ENCODE measurements at regions not wholly inside any gene's neighbourhood (a gene's known extent, or its start where the extent isn't known, plus 50 kb on each side); places are given as distances from the start of the nearest gene placed in this dataset.
A peak's percentile ranks its signal among the peaks of the same experiment; 100 is the strongest.
"Not testable (repeated sequence)": the region's sequence is repeated elsewhere in the genome, so short reads cannot be mapped to it uniquely, and the experiment has no call there.

DNA sequence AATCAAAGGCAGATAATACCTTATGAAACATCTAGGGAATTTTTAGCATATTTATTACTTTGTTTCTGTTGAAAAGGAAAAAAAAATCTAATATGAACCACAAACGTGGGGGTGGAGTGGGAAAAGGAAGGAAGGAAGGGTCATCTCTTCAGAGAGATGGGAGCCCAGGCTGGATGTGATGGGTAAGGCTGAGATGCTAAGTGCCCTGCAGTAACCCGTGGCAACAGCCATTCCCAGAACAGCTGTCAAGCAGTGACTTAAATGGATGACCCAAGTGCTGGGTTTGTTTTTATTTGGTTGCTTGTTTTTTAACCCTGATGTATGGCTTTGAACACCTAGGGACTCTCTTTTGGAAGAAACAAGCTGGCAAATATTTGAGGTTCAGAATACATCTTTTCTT, 50.7 kb upstream of the KLF7 start:
- no peak for DNase-seq

DNA sequence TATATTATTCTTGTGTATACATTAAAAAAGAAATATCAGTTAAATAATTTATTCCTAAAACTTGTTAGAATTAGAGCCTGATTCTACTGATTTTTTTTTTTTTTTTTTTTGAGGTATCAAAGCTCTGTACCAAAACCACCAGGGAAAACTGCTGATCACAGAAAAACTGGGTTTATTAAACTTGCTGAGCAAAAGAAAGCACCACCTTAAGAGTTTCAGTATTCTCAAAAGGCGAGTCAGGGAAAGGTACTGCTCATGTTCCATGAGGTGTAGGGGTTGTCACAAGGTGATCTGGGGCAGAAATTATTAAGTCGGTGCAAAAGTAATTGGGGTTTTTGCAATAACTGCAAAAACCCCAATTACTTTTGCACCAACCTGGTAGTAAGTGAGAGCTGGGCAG, 51.7 kb upstream of the KLF7 start:
- DNase-seq: no peak

DNA sequence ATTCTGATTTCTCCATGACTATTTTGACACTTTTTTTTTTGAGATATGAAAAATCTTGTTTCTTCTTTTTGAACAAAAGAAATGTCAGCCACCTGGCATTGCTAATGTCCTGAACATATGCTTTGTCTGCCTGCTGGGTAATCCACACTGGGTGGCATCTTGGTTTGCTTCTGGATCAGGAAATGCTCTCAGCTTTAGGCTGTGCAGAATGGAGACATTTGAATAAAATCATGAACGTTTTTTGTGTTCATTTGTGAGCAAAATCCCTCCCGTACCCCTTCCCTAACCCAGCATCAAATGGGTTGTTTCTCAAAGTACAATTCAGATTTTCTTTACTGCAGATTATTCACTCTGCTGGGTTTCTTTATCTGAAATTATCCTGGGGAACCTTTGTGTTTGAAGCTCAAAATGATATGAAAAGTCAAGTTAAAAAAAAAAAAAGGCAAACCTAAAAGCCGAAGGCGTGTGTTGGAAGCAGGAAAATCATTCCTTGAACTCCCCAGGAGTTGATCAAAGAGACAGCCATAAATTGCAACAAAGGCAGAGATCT, 53.4 kb upstream of the KLF7 start:
- no peak for DNase-seq

DNA sequence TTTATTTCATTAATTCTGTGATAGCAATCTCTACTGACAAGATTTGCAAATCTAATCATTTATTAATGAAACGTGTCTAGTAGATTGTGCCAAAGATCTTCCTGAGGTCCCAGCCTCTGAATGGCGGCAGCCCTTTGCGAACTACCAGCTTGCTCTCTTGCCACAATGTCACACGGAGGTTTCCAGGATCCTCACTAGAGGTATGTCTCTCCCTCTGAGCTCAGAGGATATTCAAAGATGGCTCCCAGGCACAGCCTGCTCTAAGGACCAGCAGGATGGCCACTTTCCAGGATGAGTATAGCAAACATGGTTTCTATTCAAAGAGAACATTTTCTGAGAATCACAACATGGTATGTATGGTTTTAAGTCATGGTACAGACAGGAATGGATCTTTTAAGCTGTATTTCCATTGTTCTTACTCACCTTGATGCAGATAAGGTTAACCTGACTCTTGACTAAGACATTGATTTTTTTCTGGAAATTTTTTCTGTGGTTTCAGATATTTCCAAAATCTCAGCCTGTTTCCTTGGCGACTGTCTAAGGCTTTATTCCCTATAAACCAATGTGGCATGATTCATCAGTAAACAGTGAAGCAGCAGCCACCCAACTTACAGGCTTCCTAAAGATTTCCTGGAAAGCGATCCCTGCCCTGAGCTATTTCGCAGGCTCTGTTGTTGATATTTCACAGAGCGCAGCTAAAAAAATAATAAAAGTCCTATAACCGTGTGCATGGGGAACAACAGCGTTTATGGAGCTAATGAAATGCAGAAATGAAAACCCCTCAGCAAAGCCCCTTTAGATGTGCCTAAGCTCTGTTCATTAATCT, 54.1 kb upstream of the KLF7 start:
- no peak for DNase-seq

DNA sequence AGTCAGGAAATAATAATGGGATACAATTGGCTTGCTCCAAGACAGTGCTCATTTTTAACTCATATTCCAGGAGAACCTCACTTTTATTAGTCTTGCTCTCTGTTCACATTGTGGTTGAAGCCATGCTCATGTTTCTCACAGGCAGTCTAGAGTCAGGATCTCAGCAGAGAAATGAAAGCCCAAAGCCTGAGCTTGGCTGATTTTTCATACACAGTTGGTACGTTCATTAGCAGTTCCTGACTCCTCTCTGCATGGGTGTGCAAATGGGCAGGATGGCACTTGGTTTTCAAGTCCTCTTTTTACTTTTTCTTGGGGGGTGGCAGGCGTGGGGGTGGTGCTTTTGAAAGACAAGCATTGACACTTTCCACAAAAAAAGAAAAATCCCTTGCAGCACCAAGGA, 56.0 kb upstream of the KLF7 start:
- no peak for DNase-seq

DNA sequence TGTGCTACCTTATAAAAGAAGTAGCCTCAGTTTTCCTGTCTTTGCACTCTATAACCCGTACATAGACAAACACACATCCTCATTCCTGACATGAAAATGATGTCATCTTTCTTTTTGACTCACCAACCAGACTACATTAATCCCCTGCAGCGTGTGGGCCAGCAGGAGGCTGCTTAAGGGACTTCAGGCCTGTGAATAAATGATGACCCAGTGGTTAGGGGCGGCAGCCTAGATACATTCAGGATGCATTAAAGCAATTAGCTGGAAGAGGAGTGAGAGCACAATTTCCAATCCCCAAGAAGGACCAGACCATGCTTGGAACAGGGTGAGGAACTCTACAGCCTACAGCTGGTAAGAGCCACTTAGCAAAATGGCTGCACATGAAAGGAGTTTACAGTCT, 57.3 kb upstream of the KLF7 start:
- DNase-seq: no peak

DNA sequence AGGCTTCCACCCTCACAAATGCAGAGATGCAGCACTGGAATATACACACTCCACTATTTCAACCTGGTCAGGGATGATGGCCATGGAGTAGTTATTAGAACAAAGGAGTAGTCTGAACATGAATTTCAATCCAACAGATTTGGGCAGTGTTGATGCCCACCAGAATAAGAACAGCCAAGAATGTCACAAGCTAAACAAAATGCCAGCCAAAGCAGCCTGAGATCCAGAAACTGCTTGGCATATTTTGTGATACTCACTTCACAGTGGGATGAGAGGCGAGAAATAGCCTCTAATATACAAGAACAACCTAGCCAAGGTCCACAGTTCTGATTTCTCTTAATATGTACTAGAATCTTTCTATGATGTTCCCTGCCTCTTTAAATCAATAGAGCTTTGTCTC, 58.6 kb upstream of the KLF7 start:
- no peak for DNase-seq

DNA sequence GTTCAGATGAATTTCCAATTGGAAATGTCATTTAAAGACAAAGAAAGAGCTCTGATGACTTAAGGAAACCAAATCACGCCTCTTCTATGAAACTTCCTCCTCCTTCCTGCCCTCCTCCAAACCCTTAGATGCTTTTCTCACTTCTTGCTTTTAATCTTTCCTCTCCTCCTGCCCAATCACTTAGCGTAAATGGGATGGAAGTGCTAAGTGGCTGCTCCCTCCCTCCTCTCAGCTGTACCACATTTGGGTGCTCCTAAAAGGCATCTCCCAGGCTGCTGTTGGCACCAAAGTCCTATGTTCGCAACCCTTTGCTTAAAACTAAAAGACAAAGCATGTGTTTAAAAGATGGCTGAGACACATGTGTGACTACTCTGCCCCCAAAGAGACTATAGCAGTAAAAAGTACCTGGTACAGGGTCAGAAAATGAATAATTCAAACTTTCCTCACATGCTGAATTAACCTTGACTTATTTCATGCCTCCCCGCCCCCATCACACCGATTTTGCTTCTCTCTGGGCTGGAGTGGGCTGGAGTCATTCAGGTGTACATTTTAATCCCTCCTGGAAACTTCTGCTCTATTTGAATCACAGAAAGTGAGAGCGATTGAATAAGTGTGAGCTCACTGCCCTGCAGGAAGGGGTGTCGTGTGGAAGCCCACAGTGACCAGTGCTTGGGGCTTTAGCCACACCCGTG, 59.2 kb upstream of the KLF7 start:
- no peak for DNase-seq

DNA sequence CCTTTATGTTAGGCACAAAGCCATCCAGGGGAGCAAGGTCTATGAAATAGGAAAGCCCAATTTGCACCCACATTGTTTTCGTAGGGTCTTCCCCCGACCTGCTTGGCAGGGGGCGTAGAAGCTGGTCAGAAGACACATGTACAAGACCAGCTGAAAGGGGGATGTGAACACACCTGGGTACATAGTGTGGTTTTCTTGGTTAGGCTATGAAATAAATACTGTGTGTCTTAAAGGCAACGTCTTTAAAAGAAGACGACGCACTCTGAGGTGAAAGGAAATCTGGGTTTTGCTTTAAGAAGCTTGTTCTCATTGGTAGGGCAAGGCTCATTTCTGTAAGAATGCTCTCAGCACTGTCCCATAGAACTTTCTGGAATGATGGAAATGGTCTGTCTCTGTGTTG, 60.0 kb upstream of the KLF7 start:
- no peak for DNase-seq

DNA sequence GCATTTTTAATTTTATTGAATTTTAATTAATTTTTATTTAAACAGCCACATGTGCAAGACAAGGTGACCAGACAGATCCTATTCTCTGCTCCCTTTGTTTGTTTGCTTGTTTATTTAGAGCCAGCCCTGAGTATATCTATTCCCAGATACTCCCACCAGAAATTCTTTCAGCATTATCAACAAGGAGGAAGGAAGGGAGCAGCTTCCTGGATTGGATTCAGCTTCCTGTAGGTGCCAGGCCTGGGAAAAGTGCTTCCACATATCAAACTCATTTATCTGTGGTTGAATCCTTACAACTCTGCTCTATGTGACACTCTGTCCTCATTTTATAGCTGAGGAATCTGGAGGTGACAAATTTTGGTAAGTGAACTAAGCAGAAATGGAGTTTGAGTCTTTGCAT, 60.5 kb upstream of the KLF7 start:
- DNase-seq: no peak

DNA sequence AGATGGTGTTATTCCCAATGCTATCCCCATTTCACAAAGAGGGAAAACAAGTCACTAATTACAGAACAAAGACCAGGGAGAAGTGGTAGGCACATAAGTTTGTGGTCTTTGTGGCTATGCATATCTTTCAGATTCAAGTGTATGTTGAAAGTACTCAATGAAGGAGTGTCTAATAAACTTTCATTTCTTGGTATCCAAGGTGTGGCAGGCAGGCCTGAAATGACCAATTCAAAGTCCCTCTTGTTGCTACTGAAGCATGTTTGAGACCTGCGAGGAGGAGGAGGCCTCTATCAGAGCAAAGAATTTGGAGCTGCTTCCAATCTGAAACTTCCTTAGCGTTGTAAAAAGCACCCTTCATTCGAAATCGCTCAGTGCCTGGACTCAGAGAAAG, 60.9 kb upstream of the KLF7 start:
- DNase-seq: no peak

DNA sequence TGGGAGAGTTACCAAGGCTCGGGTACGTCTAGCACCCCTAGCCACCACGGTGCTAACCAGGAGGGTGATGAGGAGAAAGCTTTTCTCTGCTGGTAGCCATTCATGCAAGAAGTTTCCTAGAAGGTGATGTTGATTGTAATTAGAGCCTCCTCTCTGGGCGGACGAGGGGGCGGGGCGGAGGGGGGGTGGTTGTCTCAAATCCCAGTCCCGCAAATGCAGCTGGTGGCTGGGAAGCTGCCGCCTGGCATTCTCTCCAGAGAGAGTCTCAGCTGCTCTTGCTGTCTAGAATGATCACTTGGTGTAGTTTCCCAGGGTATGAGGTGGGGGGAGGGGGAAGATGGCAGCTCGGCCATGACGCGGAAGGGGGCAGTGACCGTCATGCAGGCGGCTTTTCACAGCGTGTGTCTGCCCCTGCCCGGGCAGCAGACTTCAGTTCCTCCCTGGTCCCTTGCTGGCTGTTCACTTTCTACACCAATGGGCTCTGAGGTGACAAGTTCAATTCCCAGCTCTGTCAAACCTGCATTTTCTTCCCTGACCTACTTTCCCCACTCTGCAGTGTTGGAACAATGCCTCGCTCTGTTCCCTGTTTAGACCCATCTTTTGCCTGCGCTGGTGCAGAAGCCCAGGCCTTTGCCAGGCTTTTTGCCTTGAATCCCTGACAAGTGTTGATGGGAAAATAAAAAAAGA, 61.5 kb upstream of the KLF7 start:
- DNase-seq: peak; percentile 82

DNA sequence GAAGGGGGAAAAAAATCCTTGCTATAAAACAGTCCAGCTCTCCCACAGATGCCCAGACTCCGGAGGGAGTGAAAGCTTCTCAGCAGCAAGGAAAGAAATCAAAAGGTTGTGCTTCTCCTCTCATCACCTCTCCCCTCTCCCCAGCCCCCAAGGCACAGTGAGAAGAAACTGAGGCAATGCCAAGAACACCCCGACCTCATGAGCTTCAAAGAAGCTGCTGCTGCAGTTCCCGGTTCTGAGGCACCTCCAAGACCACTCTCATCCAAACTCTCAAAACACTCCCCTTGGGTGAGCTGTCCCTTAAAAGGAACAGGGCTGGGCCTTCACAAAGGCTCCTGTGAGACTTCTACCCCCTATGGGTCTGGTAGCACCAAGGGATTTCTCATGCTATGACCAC, 62.0 kb upstream of the KLF7 start:
- no peak for DNase-seq

DNA sequence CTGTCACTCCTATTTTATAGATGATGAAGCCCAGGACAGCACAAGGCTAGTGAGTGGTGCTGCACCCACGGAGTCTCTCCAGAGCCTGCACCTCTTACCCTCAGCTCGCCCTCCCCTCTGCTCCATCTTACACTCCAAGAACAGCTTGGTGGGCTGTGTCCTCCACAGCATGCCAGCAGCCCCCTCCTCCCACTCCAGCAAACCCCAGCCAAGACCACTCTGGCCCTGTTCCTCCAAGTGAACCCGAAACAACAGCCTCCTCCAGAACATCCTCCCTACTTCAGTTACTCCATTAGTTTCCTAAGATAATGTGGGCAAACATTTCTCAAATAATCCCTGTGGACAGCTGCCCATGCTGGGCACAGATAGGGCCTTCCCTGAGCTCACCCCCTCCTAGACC, 62.7 kb upstream of the KLF7 start:
- no peak for DNase-seq

DNA sequence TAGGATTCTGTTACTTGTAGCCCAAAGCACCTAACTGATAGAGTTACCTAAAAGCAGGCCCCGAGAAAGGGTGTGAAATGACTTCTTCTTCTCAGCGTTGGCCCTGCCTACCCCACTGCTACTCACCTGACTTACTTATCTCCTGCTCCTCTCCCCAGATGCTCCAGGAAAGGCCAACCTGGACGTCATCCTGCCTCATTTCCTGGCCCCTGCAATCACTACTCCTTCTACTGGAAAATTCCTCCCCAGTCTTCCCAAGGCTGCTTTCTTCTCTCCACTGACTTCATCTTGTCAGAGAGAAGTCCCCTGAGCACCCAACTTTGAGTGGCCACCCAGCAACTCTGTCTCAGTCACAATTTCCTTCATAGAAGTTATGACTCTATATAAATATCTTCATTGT, 63.4 kb upstream of the KLF7 start:
- DNase-seq: no peak

DNA sequence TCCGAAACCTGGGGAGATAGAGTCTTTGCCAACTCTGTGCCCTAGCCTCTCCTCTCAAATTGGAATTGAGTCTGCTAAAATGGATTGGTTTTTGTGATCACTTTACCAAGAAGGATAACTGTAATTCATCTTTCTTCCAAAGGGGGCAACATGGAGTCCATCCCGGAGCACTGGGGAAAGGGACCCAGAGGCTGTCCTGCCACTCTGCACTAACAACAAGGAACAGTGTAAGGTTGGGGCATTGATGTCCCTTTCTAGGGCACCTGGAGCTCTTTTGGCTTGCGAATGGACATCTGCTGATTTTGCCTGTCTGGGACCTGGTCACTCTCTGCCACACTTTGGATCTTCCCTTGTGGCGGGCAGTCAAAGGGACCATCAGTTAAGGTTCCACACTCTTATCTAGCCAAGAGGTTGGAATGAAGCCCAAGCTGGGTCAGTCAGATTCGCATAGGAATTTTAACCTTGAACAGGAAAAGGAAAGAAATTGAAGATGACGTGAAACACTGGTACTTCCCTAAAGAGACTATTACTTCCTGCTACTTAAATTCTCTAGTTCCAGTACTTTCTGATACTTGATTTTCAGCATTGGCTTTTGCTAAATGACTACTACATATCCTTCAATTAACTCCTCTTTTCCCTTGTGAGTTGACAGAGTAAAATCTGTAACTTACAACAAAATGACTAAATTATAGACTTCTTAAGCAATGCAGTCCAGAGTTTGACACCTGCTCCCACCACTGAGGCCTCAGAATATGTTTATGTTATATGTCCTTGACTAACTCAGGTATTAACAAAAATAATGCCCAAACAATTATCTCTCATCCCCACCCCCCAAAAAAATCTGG, 64.7 kb upstream of the KLF7 start:
- DNase-seq: no peak

DNA sequence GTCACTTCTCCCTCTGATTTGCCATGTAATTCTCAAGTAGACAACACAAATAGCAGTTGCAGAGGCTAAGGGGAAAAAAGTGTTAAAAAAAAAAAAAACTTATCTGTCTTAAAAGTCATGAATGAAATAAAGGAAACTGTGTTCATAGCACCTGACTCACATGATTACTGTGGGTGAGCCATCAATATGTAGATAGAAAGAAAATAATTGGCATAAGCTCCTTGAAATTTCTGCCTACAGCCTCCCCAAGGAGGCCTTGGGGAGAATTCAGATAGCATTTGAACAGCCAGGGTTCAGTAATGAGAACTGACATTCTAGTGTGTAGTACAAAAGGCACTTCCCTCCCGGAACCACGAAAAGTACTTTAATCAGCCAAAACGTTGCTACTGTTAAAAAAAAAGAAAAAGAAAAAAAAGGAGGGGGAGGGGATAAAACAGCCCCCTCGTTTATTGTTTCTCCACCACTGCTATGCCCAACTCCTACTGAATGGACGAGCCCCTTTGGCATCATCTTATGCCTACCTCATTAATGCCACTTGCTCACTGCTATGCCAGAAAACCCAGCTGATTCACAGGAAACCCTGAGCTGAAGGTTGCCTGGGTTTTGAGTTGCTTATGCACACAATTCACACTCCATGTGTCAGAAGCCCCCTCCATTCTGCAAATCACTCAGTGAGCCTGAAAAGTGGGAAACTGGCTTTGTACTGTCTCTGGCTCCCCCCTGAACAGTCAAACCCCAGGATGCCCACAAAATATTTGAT, 65.5 kb upstream of the KLF7 start:
- DNase-seq: no peak

DNA sequence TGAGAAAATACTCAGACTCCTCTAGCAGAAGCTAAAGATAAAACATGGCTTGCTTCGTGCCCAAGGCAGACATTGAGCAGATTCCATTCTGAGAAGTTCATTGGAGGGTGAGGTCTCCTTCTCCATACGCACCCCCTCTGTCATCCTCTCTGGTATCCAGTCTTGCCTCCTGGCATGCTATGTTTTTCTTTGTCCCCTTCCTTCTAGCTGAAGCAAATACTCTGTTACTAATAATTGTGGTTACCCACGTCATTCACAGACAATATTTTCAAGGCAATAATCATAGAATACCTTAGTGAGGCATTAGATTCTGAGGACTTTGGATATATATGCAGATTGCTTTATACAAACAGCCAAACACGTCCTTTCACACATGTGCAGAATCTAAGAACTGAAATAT, 66.2 kb upstream of the KLF7 start:
- DNase-seq: no peak

DNA sequence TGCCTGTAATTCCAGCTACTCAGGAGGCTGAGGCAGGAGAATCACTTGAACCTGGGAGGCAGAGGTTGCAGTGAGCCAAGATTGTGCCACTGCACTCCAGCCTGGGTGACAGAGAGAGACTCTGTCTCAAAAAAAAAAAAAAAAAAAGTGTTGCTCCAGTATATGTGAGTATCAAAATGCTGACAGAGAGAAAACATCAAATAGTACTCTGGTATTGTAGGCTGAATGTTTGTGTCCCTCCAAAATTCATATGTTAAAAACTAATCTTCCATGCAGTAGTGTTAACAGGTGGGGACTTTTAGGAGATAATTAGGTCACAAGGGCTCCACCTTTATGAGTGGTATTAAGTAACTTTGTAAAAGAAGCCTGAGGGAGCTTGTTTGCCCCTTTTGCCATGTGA, 67.4 kb upstream of the KLF7 start:
- not testable (repeated sequence) for DNase-seq

DNA sequence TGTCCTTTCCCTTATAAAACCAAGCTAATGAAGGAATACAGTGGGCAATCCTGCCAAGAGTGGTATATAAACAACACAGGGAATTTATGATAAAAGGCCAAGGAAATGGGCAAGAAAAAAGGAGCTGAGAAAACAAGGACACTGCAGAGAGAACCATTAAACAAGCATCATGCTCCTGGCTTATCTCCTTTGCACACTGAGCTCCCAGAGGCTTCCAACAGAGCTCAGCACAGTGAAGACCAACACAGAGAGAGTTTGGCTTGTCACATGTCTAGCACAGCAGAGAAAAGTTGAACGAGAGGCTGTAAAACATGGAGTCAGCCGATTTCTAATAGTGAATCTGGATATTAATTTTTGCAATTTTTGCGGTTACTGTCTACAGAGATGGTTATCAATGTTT, 68.0 kb upstream of the KLF7 start:
- DNase-seq: no peak

DNA sequence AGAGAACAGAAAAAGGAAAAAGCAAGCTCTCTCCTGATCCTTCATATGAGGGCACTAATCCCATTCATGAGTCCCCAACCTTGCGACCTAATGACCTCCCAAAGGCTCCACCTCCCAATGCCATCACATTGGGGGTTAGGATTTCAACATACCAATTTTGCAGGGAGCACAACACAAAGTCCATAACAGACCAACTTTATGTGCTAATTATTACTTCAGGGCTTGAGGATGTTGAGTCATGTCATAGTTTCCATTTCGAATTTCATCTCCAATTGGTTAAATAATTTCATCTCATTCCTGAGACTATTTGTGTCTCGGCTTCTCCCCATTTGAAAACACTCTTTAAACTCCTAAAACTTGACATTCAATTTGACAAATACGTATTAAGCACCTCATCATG, 69.9 kb upstream of the KLF7 start:
- no peak for DNase-seq
